Adipocyte (in vitro differentiated cells): ENCODE measurements at regions not wholly inside any gene's neighbourhood (a gene's known extent, or its start where the extent isn't known, plus 50 kb on each side); places are given as distances from the start of the nearest gene placed in this dataset.
A peak's percentile ranks its signal among the peaks of the same experiment; 100 is the strongest.
"Not testable (repeated sequence)": the region's sequence is repeated elsewhere in the genome, so short reads cannot be mapped to it uniquely, and the experiment has no call there.

Source experiments
- DNase-seq: peaks from one replicate; pipeline ENCODE4 v3.0.0-alpha.2; 2015; ENCODE audit warnings: low read depth
- H3K27me3 ChIP-seq: replicated peaks from 2 replicates; pipeline ENCODE4 v1.7.0; 2013; ENCODE audit warnings: mild to moderate bottlenecking, low read length, moderate library complexity; ENCODE audit not compliant: control insufficient read depth, insufficient read depth
- H3K36me3 ChIP-seq: 2 replicates; pipeline ENCODE4 v1.7.0; 2013; ENCODE audit warnings: low read length, mild to moderate bottlenecking, moderate library complexity; ENCODE audit not compliant: control insufficient read depth, insufficient read depth, severe bottlenecking
- H3K4me1 ChIP-seq: 2 replicates; pipeline ENCODE4 v1.7.0; 2013; ENCODE audit warnings: mild to moderate bottlenecking, low read length, moderate library complexity; ENCODE audit not compliant: control insufficient read depth, insufficient read depth
- H3K4me3 ChIP-seq: 2 replicates; pipeline ENCODE4 v1.7.0; 2013; ENCODE audit warnings: mild to moderate bottlenecking, low read length, moderate library complexity
- H3K9ac ChIP-seq: 2 replicates; pipeline ENCODE4 v1.7.0; 2013; ENCODE audit warnings: mild to moderate bottlenecking, low read length, moderate library complexity
- H3K9me3 ChIP-seq: 2 replicates; pipeline ENCODE4 v1.7.0; 2013; ENCODE audit warnings: mild to moderate bottlenecking, low read length, moderate library complexity; ENCODE audit not compliant: control insufficient read depth

DNA sequence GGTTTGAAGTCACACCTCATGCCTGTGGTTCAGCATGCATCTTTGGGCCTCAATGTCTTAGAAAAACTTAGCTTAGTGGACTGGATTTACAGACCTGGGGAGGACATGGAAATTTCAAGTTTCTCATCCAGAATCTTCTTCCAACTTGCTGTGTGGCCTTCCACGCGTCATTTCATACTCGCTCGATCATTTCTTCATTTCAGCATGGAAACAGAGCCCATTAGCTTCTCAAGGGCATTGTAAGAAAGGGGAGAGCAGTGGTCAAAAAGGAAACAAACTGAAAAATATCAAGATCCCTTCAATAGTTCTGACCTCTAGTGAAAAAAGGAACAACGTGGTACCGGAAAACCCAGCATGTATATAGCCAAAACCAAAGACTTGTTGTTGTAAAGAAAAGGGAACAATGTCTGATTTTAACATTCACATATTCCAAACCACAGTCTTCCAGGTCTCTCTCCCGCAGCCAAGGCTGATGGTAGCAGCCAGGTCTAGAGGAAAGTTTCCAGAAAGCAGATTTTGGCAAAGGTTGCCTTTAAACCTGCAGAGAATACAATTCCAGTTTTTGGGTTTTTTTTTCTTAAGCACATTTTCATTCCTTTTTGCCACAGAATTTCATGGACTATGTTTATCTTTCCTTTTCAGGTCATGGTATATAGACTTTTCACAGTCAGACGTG, 97.0 kb upstream of the CDC42BPA start:
- H3K4me1 ChIP-seq = peaks cover 7% of the 10 kb centered on the region
- DNase-seq = no peak
- no peak overlapping the region for H3K4me3 ChIP-seq
- H3K9me3 ChIP-seq = no peaks in the 10 kb centered on the region
- H3K9ac ChIP-seq = no peak overlapping the region
- no peaks in the 10 kb centered on the region for H3K36me3 ChIP-seq
- no peaks in the 10 kb centered on the region for H3K27me3 ChIP-seq

DNA sequence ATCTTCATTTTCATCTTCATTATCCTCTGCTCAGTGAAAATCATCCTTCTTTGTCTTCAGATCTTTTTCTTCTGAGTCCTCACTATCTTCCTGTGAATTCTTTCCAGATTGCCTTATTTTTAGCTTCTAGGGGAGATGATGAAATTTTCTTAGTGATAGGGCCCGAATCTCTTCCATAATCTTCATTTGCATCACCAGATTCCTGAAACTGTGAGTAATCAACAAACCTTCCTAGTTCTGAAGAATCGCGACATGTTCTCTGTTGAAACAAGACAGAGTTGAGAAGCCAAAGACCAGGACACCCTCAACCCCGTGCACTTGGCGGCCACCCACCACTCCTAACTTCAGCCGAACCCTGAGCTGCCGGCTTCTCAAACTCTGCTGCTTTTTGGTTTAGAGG, 92.8 kb upstream of the CDC42BPA start:
- peak; percentile 23 for DNase-seq
- H3K9me3 ChIP-seq = peaks cover 10% of the 10 kb centered on the region
- H3K9ac ChIP-seq = no peak overlapping the region
- no peak overlapping the region for H3K4me3 ChIP-seq
- H3K4me1 ChIP-seq = peaks cover 6% of the 10 kb centered on the region
- no peaks in the 10 kb centered on the region for H3K36me3 ChIP-seq
- no peaks in the 10 kb centered on the region for H3K27me3 ChIP-seq

DNA sequence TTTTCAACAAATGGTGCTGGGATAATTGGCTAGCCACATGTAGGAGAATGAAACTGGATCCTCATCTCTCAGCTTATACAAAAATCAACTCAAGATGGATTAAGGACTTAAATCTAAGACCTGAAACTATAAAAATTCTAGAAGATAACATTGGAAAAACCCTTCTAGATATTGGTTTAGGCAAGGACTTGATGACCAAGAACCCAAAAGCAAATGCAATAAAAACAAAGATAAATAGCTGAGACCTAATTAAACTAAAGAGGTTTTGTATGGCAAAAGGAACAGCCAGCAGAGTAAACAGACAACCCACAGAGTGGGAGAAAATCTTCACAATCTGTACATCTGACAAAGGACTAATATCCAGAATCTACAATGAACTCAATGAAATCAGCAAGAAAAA, 88.0 kb upstream of the CDC42BPA start:
- DNase-seq, H3K4me3 ChIP-seq, H3K27me3 ChIP-seq, H3K9ac ChIP-seq, H3K36me3 ChIP-seq, H3K4me1 ChIP-seq: not testable (repeated sequence)
- H3K9me3 ChIP-seq = peaks cover 10% of the 10 kb centered on the region

DNA sequence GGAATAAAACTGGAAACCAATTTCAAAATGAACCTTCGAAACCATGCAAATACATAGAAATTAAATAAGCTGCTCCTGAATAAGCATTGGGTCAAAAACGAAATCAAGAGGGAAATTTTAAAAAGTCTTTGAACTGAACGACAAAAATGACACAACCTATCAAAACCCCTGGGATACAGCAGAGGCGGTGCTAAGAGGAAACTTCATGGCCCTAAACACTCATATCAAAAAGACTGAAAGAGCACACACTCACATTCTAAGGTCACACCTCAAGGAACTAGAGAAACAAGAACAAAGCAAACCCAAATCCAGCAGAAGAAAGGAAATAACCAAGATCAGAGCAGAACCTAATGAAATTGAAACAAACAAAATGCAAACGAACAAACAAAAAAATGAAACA, 85.2 kb upstream of the CDC42BPA start:
- no peak for DNase-seq
- no peak overlapping the region for H3K4me3 ChIP-seq
- no peaks in the 10 kb centered on the region for H3K4me1 ChIP-seq
- no peak overlapping the region for H3K9ac ChIP-seq
- H3K9me3 ChIP-seq = peaks cover 10% of the 10 kb centered on the region
- H3K36me3 ChIP-seq = no peaks in the 10 kb centered on the region
- H3K27me3 ChIP-seq = no peaks in the 10 kb centered on the region

DNA sequence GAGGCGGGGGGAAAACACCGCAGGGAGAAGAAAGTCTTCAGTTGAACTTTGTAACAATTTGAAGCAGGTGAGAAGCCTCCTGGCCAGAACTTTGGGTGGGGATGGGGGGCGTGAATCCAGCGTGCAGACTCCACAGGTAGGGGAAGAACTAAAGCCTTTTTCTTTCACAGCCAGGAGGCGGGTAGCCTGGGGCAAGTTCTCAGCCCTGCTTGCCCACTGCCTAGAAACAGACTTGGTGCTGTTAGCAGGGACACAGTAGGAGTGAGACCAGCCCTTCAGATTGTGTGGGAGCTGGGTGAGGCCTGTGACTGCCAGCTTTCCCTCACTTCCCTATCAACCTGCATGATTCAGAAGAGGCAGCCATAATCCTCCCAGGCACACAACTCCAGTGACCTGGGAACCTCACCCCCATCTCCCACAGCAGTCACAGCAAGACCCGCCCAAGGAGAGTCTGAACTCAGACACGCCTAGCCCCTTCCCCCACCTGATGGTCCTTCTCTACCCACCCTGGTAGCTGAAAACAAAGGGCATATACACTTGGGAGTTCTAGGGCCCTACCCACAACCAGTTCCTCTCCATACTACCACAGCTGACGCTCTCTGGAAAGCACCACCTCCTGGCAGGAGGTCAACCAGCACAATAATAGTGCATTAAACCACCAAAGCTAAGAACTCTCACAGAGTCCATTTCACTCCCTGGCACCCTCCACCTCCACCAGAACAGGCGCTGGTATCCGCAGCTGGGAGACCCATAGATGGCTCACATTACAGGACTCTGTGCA, 83.5 kb upstream of the CDC42BPA start:
- no peak for DNase-seq
- H3K36me3 ChIP-seq = no peaks in the 10 kb centered on the region
- no peak overlapping the region for H3K4me3 ChIP-seq
- no peak overlapping the region for H3K9ac ChIP-seq
- H3K27me3 ChIP-seq = no peaks in the 10 kb centered on the region
- no peaks in the 10 kb centered on the region for H3K9me3 ChIP-seq
- no peaks in the 10 kb centered on the region for H3K4me1 ChIP-seq

DNA sequence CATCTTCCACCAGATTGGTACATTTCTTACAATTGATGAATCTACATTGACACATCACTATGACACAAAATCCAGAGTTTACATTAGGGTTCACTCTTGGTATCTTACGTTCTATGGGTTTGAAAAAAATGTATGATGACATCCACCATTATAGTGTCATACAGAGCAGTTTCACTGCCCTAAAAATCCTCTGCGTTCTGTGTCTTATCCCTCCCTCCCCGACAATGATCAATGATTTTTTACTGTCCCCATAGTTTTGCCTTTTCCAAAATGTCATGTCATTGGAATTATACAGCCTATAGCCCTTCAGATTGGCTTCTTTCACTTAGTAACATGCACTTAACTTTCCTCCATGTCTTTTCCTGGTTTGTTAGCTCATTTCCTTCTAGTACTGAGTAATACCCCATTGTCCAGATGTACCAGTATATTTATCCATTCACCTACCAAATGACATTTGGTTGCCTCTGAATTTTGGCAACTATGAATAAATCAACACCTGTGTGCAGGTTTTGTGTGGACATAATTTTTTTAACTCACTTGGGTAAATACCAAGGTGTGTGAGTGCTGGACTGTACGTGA, 80.9 kb upstream of the CDC42BPA start:
- no peaks in the 10 kb centered on the region for H3K4me1 ChIP-seq
- no peak for DNase-seq
- H3K9me3 ChIP-seq = no peaks in the 10 kb centered on the region
- no peaks in the 10 kb centered on the region for H3K27me3 ChIP-seq
- H3K9ac ChIP-seq = no peak overlapping the region
- no peaks in the 10 kb centered on the region for H3K36me3 ChIP-seq
- H3K4me3 ChIP-seq = no peak overlapping the region

DNA sequence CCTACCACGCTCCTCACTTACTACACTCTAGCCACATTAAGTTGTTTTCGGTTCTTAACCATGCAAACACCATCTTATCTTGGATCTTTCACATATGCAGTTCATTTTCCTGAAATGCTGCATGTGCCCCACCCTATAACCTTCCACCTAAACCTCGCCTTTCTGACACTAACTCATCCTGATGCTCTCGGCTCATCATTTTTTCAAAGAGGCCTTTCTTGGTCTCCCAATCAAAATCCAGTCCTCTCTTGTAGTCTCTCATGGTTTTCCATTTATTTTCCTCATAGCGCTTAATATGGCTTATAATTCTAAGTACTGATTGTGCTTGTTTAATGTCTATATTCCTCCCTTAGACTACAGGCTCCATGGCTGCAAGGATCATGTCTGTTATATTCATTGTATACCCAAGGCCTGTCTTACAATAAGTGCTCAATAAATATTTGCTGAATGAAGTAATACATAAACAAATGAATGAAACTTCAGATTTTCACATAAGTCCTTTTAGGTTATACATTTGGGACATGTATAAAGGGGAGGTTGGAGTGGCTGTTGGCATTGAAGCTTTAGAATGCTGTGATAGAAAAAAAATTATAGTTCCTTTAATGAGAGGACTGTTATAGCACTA, 79.2 kb upstream of the CDC42BPA start:
- no peaks in the 10 kb centered on the region for H3K27me3 ChIP-seq
- H3K9me3 ChIP-seq = no peaks in the 10 kb centered on the region
- H3K9ac ChIP-seq = no peak overlapping the region
- no peak for DNase-seq
- no peak overlapping the region for H3K4me3 ChIP-seq
- H3K4me1 ChIP-seq = no peaks in the 10 kb centered on the region
- H3K36me3 ChIP-seq = no peaks in the 10 kb centered on the region

DNA sequence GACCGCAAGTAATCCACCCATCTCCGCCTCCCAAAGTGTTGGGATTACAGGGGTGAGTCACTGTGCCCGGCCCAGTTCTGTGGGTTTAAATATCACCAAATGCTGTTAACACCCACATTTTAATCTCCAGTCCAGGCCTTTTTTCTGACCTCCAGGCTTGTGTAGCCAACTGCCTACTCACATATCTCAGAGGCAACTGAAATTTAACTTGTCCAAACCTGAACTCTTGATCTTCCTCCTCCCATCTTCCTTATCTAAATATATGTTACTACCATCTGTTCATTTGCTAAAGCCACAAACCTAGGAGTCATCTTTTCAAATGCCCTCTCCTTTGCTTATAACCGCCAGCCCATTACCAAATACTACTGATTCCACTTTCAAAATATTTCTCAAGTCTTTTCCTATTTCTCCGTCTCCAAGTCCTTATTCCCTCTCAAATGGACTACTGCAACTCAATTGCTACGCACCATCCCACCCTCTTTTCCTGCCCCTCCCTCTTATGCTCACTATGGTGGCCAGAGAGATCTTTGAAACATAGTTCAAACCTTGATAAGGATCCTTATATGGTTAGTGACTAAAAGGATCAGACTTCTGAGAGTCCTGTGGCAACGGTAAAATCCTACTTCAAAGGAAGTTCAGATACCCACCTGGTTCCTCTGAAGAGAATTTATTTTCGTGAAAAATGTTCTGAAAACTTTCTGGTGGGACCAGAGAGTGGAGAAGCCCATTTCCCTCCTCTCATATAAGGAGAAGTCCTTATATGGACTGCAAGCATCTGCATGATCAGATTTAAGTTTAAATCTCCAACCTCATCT, 78.5 kb upstream of the CDC42BPA start:
- Histone ChIP-seq H3K4me3 (no peak overlapping the region), H3K9me3 (no peaks in the 10 kb centered on the region), H3K36me3 (no peaks in the 10 kb centered on the region), H3K27me3 (no peaks in the 10 kb centered on the region), H3K9ac (no peak overlapping the region), H3K4me1 (no peaks in the 10 kb centered on the region)
- no peak for DNase-seq

DNA sequence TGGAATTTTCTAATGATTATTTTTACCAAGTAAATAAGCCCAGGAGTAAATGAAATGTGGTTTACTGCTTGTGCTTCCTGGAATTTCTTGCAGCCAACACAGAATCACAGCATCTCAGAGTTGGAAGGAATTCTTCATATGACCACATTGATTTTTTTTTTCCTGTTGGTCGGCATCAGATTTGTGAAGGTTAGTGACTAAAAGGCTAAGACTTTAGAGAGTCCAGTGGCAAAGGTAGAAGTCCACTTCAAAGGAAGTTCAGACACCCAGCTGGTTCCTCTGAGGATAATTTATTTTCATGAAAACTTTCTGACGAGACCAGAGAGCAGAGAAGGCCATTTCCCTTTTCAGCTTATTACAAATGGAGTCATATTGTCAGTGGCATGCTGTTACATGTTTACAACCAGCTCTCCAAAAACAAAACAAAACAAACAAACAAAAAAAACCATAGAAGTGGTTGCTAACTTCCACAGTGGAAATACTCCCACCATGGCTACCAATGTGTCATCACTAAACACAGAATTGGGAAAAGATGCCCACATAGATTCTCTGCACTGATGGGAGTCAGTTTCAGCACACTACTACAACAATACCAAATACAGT, 77.2 kb upstream of the CDC42BPA start:
- Histone ChIP-seq H3K4me1 (no peaks in the 10 kb centered on the region), H3K27me3 (no peaks in the 10 kb centered on the region), H3K9ac (no peak overlapping the region), H3K36me3 (no peaks in the 10 kb centered on the region), H3K4me3 (no peak overlapping the region), H3K9me3 (no peaks in the 10 kb centered on the region)
- no peak for DNase-seq

DNA sequence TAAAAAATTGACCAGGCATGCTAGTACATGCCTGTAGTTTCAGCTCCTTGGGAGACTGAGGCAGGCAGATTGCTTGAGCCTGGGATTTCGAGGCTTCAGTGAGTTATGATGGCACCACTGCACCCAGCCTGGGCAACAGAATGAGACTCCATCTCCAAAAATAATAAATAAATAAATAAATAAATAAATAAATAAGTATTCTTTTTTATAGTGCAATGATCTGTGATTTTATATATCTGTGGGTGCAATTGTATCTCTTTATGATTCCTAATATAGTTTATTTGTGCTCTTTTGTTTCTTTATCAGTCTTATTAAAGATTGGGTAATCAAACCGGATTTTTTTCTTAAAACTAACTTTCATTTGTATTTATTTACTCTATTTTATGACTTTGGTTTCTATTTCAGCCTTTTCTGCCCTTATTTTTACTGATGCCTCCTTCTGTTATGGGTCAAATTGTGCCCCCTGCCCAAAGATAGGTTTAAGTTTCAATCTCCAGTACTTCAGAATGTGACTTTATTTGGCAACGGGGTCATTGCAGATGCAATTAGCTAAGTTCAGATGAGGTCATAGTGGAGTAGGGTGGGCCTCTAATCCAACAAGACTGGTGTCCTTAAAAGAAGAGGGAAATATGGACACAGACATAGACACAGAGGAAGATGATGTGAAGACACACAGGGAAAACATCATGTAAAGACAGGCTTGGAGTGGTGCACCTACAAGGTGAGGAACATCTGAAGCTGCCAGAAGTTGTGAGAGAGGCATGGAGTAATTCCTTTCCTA, 74.9 kb upstream of the CDC42BPA start:
- H3K4me3 ChIP-seq = no peak overlapping the region
- no peaks in the 10 kb centered on the region for H3K36me3 ChIP-seq
- no peak overlapping the region for H3K9ac ChIP-seq
- no peaks in the 10 kb centered on the region for H3K27me3 ChIP-seq
- H3K4me1 ChIP-seq = no peaks in the 10 kb centered on the region
- H3K9me3 ChIP-seq = no peaks in the 10 kb centered on the region
- DNase-seq = no peak
